M059J (cell line): ENCODE measurements at regions not wholly inside any gene's neighbourhood (a gene's known extent, or its start where the extent isn't known, plus 50 kb on each side); places are given as distances from the start of the nearest gene placed in this dataset.
A peak's percentile ranks its signal among the peaks of the same experiment; 100 is the strongest.
"Not testable (repeated sequence)": the region's sequence is repeated elsewhere in the genome, so short reads cannot be mapped to it uniquely, and the experiment has no call there.

ENCODE experiments used
- DNase-seq: peaks from one replicate; pipeline ENCODE4 v3.0.0-alpha.2; 2012; ENCODE audit warnings: low read depth

DNA sequence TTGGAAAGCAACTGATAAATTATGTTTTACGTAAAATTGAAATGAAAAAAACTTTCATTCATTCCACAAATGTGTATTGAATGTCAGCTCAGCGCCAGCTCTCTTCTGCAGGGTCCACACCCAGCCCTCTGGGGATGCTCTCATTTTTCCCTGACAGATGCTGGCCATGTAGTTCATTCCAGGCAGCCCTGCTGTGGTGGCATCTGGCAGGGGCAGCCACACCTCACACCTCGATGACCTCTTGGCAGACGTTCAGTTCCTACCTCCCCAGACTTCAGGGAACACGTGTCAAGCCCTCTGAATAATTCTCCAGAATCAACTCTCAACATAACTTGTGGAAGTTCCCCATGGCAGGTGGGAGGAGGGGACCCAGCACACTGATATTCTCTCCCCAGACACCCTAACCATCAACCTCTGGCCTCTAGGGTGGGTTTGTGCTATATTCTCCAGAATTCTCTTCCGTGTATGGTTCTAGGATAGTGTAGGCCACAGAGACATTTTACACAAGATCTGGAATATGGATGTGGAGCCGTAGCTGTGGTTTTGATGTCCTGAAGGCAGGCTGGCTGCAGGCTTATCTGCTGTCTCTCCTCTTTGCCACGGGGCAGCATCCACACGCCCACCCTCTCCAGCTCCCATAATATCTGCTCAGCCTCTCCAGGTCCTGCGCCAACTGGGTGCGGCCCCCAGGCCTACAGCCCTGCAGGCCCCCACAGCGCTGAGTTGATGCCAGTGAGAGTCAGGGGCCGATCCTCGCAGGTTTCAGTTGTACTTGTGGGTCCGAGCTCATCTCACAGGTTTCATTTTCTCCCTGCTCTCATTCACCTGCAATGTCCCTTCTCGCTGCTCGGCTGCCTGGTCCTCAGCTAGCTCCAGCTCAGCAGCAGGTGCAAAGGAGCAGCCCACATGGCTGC, 175.8 kb upstream of the ARID1B start:
- no peak for DNase-seq

DNA sequence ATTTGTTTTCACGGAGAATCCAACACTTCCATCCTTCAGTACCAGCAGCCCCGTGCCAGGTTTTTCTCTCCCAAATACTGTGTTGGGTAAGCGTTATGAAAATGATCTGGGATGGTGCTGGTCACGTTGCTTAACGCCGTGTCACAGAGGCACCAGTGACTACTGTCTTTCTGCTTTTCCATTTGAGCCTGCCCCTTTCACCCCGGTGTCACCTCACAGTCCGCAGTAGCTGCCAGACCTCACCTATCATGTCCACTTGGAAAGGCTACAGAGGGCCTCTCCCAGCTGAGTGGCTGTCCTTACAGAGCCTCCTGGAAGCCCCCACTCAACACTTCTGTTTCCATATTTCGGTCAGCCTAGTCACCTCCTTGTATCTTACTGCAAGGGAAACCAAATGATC, 176.5 kb upstream of the ARID1B start:
- no peak for DNase-seq

DNA sequence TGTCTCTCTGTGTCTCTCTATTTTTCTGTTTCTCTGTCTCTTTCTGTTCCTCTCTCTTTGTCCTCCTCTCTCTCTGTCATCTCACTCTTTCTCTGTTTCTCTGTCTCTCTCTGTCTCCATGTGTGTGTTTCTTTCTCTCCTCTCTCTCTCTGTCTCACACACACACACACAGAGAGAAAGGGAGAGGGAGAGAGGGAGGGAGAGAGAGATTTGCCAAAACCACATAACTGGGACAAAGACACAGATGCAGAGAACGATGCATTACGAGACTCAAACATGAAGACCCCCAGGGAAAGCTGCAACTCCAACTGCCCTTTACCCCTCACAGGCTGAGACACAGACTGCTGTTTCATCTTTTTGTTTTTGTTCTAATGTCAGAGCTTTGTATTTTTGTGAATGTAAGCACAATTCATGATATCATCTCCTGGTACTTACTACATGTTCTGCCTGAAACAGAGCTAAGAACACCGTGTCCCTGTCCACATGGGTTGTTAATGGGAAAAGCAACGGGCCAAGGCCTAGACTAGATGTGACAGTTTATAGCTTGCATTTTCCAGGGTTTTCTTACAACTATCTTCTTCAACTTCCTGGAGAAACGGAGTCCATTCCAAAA, 177.1 kb upstream of the ARID1B start:
- no peak for DNase-seq

DNA sequence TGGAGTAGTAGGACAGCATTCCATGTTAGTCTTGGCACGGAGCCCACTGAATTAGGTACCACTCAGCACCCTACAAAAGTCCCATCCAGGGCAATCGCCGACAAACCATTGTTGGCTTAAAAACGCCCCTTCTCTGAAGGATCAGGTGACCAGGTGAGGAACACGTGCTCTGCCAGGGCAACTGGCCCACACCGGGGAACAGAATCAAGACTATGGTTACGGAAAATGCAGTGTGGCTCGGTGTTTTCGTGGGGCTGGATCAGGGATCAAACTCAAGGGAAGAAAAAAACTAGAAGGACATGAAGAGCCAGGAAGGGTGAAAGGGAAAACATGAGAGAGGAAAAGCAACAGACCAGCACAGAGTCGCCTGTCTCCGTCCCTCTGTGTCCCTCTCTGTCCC, 177.8 kb upstream of the ARID1B start:
- DNase-seq: no peak

DNA sequence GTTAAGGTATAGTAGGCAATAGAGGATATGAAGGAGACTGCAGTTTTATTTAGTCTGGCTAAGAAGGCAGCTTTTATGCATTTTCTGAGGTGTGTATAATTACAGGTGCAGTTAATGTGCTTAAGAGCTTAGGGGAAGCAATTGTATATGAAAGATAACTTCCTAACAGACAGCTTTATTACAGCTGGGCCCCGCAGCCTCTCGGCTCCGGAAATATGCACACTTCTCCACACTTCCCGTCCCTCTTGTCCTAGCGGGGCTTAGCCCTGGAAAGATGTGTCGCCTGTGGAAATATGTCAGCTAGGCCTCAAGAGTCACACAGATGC, 178.4 kb upstream of the ARID1B start:
- DNase-seq: no peak

DNA sequence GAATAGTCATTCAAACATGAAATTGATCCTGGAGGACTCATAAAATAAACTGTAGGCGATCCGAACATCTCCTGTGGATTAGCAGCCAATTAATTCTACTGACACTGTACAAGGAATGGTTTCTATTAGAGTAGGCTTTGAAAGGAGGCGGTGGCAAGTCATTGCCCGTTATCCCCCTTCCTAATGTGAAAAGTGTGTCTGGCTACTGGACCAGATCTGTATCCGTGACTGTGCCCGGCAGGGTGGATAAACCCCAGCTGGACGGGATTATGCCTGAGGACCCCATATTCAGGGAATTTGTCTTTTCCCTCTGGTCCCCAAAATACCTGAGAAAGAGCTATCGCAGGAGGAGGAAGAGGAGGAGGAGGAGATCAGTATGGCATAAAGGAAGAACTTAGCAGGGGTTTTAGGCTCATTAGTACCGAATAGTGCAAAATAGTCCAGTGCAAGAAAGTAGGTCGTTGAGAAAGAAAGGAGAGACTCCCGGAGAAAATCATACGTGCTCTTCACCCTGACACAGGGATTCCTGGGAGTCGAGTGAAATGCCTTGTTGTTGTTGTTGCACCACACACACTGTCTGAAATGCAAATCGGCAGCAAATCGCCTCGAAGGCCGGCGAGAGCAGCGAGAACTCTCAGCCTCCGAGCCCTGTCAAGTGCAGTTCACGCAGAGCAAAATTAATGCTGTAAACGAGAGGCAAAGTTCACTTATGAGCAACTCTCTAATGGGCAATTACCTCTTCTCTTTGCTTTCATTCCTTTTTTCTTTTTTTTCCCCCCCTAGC, 178.9 kb upstream of the ARID1B start:
- DNase-seq: no peak

DNA sequence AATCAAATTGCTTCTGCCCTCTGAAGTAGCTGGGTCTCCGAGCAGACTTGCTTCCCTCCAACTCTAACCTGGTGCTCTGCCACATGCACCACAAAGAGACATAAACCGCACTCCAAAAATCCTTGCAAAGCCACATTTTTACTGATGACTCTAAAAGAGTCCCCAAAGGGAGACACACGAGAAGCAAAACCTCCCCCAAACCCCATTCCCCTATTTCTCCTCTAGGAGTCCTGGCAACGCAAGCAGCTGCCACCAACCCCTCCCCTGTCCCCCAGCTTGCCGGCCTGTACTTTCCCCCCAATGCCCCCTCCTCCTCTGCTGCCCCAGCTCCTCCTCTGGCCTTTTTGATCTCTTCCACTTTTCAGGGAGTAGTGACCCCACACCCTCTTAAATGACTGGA, 180.1 kb upstream of the ARID1B start:
- no peak for DNase-seq

DNA sequence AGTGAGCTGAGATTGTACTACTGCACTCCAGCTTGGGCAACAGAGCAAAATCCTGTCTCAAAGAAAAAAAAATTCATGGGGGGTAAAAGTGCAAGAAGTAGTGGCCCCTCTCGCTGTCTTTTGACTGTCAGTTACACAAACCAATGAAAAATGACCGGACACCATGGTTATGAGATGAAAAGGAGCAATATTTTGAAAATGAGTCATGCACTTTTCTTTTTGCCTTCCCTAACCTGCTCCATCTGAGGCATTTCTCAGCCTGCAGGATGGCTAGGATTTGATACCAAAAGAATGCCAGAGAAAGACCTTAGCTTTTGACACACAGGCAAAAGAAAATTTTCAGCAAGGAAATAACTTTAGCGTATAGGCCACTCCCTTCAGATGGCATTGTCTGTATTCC, 181.7 kb upstream of the ARID1B start:
- peak; percentile 54 for DNase-seq

DNA sequence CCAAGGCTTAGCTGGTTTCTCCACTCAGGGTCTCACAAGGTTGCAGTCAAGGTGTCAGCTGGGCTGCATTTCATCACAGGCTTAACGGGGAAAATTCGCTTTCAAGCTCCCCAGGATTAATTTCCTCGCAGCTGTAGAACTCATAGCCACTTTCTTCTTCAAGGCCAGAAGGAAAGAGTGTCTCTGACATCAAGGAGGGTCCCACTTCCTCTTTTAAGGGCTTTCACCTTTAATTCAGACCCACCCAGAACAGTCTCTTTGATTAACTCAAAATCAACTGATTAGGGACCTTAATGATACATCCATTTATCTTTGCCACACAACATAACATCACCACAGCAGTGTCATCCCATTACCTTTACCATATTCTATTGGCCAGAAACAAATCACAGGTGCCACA, 183.3 kb upstream of the ARID1B start:
- DNase-seq: no peak

DNA sequence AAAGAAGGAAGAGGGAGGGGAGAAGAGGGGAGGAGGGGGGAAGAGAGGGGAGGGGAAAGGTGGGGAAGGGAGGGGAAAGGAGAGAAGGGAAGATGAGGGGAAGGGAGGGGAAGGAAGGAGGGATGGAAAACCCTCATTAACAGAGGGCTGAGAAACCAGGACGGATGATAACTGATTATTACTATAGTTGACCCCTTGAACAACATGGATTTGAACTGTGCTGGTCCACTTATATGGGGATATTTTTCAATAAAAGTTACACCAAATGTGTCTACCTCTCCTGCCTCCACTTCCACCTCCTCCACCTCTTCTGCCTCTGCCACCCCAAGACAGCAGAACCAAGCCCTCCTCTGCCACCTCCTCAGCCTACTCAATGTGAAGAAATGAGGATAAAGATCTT, 184.1 kb upstream of the ARID1B start:
- DNase-seq: no peak

DNA sequence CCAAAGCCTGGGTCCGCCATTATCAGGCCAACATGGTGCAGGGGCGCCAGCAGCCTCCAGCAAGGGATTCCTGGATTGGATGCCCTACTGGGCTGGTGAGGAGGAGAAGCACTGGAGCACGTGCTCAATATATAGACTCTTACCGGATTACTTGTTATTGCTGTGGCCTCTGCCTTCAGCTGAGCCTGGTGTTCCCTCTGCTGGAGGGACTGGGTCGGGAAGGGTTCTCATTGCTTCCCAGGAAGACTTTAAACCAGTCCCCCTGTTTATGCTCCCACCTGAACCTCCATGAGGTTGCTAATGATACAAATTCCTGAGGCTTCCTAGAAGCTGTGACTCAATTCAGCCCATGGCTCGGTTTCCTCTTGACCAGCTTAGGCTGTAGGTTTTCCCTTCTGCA, 186.7 kb upstream of the ARID1B start:
- peak; percentile 10 for DNase-seq

DNA sequence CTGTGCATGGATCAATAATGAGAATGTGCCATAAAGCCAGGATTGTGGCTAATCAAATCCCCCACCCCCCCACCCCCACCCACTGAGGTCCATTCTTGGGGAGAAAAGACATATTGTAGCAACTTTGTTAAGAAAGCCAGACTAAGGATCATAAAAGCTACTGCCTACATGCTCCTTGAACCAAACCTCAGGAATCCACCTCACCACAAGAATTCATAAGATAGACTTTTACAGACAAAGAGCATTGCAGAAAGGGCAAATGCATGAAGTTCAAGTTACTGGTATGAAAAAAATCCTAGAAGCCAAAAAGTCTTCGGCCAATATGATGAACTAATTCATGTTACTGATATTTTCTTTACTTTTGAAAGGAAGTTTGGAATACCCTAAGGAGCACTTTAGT, 187.9 kb upstream of the ARID1B start:
- DNase-seq: peak; percentile 73

DNA sequence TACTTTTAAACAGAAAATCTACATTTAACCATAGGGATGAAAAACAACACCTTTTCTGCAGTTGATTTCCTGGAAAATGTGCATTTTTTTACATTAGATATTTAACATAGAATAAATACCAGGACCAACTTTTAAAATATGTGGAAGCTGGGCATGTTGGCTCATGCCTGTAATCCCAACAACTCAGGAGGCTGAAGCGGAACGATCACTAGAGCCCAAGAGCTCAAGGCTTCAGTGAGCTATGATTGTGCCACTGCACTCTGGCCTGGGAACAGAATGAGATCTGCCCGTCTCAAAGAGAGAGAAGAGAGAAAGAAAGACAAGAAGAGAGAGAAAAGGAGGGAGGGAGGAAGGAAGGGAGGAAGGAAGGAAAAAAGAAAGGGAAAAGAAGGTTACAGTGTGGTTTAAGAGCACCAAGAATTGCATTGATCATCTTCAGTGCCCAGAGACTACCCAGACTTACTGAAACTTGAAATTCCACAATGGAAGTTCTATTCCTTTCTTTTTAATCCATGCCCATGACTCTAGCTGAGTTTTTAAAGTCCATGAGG, 189.4 kb upstream of the ARID1B start:
- no peak for DNase-seq

DNA sequence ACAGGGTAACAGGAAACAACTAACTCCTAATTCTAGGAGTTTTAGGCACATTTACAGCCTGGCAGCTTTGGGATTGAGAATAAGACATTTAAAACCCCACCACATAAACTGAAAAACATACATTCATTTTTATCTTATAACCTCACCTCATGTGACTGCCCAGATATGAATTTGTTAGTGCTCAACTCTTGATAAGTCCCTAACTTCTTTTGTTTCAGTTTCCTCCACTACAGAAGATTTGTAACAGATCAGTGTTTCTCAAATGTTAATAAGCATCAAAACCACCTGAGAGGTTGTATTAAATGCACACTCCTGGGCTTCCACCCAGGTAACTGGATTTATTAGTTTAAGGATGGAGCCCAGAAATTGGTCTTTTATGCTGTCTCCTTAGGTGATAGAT, 190.1 kb upstream of the ARID1B start:
- no peak for DNase-seq

DNA sequence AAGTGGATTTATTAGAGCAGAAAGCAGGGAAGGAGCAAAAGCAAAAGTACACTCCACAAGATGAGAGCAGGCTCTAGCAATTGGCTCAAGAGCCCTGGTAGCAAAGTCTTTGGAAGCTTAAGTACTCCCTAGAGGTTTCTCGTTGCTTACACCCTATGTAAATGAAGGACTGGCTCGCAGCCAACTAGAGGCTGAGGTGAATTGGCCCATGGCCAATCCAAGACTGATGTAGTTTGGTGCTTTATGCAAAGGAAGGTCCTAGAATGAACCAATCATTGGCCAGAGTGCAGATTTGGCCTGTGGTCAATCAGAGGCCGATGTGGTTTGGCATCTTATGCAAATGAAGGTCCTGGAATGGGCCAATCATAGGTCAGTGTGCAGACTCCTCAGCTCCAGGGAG, 191.3 kb upstream of the ARID1B start:
- no peak for DNase-seq

DNA sequence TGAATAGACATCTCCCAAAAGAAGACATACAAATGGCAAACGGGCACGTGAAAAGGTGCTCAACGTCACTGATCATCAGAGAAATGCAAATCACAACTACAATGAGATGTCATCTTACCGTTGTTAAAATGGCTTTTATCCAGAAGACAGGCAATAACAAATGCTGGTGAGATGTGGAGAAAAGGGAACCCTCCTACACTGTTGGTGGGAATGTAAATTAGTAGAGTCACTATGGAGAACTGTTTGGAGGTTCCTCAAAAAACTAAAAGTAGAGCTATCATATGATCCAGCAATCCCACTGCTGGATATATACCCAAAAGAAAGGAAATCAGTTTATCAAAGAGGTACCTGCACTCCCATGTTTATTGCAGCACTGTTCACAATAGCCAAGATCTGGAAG, 193.1 kb upstream of the ARID1B start:
- not testable (repeated sequence) for DNase-seq

DNA sequence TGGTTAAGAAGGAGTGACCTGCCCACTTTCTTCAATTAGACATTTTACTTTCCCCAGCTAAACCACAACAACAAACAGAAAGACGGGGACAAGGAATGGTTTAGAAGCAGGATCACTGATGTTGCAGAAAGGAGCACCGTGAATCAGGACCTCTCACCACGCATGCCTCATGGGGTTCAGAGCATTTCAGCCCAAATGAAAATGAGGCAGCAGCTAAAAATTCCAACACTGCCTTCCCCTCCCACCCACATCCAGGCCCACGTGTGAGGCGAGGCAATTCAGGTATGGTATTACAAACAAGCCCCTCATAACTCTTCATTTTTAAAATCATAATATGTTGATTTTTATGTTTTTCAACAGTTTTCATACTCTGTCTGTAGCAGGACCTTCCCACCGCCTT, 194.1 kb upstream of the ARID1B start:
- DNase-seq: no peak

DNA sequence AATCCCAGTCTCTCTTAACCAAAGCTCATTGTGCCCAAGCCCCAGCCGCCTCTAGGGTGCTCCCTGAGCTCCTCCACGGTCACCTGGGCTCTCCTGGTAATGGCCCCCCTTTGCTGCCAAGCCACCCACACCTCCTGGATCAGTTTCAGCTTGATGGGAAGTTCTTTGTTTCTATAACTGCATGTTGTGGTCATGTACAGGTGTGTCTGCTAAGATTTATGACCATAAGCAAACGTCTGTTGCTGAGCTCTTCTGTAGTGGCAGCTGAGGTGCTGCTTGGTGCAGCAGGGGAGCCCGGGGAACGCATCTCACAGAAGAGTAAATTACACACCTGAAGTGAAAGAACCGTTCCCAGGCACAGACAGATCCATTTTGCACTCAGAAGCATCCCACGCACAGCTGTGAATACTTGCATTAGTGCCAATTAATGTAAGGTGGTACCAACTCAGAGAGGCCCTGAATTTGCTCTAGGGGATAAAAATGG, 194.6 kb upstream of the ARID1B start:
- no peak for DNase-seq

DNA sequence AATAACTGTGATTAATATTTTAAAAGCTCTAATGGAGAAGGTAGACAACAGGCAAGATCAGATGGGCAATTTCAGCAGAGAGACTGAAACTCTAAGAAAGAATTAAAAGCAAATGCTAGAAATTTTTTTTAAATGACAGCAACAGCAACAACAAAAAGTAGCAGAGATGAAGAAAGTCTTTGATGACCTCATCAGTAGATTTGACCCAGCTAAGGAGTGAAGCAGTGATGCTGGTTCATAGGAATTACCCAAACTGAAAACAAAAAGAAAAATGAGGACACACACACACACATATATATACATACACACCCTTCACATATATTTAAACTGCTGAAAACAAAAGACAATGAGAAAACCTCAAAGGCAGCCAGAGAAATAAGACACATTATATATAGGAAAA, 197.6 kb upstream of the ARID1B start:
- no peak for DNase-seq

DNA sequence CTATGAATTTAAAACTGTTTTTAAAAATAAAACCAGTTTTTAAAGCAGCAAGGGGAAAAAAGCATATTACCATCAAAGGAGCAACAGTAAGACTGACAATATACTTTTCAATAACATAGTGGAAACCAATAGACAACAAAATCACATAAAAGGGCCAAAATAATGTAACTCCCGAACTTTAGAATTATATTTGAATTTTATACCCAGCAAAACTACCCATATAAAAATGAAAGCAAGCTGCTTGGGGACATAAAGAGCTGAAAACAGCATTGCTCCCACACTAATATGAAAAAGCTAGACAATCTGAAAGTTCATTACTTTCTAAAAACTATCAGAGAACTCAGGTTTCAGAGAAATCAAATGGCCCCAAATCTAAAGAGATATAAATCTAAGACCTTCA, 199.4 kb upstream of the ARID1B start:
- no peak for DNase-seq

DNA sequence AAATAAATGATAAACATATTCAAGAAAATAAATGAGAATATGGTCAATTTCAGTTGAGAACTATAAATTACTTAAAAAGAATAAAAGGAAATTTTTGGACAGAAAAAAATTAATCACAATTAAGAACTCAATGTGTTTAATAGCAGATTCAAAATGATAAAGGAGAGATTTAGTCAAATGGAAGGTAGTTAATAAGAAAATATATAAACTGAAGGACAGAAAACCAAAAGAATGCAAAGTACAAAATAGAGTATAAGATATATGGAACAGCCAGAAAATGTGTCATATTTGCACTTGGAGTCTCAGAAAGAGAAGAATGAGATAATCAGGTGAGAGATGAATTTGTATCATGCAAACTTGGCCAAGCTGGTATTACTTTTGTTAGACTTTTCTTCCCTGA, 201.8 kb upstream of the ARID1B start:
- no peak for DNase-seq

DNA sequence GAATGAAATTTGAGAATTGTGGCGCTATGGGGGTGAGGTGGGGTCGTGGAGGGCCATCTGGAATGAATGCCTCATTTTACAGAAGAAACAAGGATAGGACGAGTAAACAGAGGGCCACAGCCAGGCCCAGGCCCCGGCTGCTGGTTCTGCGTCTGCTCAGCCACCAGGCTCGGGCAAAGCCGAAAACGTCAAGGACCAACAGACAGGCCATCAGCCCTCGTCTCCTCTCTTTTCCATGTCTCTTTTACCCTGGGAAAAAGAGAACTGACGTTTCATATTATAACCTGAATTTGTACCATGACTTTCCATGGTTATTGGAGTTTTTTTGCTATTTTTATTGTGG, 212.4 kb upstream of the ARID1B start:
- DNase-seq: no peak
